Left colon (tissue), 2 donors: ENCODE measurements at regions not wholly inside any gene's neighbourhood (a gene's known extent, or its start where the extent isn't known, plus 50 kb on each side); places are given as distances from the start of the nearest gene placed in this dataset.

Source experiments
- ATAC-seq: fragments of 200-7000 bp; cut with Tn5 transposase; one replicate; pipeline ENCODE4 v1.9.1; 2020; ENCODE audit warnings: mild to moderate bottlenecking, moderate library complexity
- DNase-seq, 2 donors: peaks; one replicate each; pipeline ENCODE4 v3.0.0-alpha.2; 2020
- intact Hi-C, 2 donors: fragments of 100-400 bp; cut with DNase I in 1 of 2; cut with micrococcal nuclease in 1 of 2; formaldehyde crosslinking; loops; one replicate each; pipeline versions ENCODE4 v1.11.2 to v1.14.0; 2022; cut with DNase I, micrococcal nuclease
- donor health status: DM: no; HTN: no; CAD: no.
- donor health status: DM: yes; HTN: yes; CAD: no.

DNA sequence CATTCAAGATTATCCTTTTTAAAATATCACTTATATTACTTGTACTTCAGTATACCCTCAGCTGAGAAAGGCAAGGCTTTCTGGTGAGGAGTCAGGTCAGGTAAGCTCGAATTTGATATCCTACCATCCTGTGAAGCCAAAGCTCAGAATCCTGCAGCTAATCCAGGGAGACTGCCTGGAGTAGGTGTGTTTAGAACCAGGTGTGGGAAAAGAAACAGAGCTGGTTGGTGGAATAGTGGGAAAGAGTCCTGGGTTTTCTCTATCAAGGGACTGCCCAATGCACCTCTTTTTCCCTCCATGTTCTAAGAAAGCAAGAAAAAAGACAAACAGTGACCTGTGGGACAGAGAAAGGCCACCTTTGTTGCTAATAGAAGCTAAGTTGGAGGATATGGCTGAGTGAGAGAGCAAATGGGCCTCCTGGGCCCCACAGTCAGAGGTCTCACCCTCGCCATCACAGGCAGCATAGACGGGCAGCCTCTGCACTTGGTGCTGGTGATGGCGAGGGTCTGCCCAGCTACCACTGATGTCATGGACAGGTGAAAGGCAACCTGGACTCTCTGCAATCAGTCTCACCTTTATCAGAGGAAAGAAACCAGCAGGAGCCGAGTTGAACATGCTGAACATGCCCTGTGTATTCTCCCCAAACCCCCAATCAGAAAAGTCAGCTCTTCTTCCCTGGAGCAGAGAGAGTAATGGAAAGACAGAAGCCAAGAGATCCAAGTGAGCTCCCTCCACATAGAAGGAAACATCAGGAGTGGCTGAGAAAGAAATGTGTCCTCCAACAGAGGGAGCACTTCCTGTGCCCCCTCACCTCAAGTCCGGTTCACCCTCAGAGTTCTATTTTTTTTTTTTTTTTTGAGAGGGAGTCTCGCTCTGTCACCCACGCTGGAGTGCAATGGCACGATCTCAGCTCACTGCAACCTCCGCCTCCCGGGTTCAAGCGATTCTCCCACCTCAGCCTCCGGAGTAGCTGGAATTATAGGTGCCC lies 491.3 kb downstream of the BUD13 start:
- intact Hi-C loops = no loop called here
- ATAC-seq = no peak
- DNase-seq = no peak

DNA sequence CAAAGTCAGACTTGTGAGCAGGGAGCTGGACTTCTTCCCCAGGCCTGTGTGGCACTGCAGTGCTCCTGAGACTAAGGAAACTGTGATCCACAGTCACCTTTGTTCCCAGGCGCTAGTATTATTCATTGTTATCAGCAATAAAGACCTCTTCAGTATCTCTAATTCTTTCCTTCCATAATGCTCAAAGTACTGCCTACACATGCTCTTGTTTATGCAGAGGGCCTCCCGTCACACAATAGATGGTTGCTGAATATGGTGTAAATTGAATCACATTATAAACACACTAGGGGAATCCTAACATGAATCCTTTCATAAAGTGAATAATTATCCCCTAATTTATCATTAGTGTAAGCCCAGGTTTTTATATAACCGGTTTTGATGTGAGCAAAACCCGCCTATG lies 493.3 kb downstream of the BUD13 start:
- no peak for DNase-seq
- intact Hi-C loops = loop anchor here in 1 of 2 donors (5.0 kb wide), 1 partner anchor 947 kb away; no protein-coding TSS in a partner anchor
- no peak for ATAC-seq

DNA sequence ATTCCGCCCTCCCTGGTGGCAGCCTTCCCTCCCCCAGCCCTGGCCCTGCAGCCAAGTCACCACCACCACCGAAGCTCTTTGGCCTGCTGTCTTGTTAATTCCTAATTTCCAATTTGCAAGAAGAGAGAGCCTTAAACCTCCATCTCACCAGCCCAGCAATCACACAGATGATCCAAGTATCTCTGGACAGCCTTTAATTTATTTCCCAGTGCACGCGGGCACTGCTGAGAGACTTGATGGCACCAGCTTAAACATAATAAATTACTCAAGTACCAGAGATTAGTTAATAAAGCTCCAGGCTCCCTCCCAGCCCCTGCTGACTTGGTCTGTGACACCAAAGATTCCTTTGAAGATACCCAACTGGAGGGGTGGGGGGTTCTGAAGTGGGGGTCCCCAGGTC lies 494.7 kb downstream of the BUD13 start:
- ATAC-seq (no peak), DNase-seq (no peak)
- intact Hi-C loops = loop anchor here in 1 of 2 donors (5.0 kb wide), 1 partner anchor 946 kb away; no protein-coding TSS in a partner anchor

DNA sequence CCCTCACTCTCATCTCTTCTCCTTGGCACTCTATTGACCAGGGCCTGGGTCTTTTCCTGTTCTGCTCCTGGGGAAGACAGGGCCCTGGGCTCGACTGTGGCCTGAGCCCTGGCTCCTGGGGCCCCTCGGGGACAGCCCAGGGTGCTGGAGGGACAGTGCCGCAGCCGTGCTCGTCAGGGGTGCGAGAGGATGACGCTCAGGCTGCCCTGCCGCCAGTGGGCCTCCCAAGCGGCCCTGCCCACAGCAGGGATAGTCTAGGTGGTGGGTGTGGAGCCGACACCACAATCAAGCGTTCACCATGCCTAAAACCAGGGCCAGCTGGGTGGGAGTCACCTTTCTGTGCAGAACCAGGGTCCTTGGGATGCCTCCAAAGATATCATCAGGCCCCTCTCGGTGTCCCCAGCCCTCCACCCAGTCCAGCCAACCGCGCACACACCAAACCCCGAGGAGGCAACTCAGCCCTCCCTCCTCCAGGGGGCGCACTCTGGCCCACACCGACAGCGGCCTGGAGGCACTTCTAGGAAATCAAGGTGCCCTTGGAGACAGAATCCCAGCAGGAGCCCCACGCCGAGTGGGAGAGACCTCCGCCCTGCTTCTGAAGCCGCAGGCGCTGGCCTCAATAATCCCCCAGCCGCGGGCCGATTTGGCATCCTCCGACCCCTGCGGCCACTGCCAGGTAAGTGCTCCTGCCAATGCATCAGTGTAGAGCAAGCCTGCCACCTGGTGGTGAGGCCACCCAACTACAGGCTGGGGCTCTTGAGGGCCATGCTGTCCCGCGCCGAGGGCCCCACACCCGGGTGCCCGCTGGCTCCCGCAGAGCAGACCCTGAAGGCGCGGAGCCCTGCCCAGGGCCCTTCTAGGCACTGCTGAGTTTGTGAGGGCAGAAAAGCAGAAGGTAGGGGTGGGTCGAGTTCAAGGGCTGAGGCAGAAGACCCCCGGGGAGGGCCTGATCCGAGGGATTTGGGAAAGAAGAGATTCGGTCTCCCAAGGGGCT lies 496.4 kb downstream of the BUD13 start:
- intact Hi-C loops = loop anchor here in 1 of 2 donors (5.0 kb wide), 1 partner anchor 944 kb away; no protein-coding TSS in a partner anchor
- DNase-seq (peak; percentile 55 to 79), ATAC-seq (peak; percentile 94)

DNA sequence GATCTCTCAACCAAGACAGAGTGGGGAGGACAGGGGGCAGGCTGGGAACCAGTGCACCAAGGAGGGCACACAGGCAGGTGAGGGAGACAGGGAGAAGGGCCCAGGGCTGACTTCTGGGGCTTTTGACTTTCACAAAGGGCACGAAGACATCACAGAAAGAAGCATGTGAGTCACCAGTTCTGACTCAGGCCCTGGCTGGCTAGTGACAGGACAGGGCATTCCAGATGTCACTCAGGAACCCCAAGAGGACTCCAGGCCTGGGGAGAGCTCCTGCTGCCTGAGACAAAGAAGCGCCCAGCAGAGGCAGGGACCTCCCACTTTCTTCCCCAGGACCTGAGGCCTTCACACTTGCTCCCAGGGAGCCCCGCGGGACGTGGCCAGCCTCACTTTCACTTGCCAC lies 497.2 kb downstream of the BUD13 start:
- DNase-seq (no peak), ATAC-seq (no peak)
- intact Hi-C loops = loop anchor here in 1 of 2 donors (5.0 kb wide), 1 partner anchor 943 kb away; no protein-coding TSS in a partner anchor

DNA sequence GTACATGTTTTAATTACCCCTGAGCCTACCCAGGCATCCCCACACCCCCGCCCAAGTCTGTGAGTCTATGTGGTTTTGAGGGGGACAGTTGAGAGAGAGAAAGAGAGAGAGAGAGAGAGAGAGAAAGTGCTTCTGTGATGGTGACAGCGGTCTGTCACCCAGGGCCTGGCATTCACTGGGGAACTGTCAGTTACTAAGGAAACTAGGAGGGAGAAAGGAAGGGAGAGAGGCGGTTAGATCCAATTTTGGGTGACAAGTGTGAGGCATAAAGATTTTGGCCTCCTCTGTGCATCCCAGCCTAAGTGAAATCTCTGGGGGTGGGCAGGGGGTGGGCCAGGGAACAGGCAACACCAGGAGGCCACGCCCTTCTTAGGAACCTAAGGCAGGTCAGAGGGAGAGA lies 498.3 kb downstream of the BUD13 start:
- intact Hi-C loops = no loop called here
- no peak for DNase-seq
- ATAC-seq = no peak

DNA sequence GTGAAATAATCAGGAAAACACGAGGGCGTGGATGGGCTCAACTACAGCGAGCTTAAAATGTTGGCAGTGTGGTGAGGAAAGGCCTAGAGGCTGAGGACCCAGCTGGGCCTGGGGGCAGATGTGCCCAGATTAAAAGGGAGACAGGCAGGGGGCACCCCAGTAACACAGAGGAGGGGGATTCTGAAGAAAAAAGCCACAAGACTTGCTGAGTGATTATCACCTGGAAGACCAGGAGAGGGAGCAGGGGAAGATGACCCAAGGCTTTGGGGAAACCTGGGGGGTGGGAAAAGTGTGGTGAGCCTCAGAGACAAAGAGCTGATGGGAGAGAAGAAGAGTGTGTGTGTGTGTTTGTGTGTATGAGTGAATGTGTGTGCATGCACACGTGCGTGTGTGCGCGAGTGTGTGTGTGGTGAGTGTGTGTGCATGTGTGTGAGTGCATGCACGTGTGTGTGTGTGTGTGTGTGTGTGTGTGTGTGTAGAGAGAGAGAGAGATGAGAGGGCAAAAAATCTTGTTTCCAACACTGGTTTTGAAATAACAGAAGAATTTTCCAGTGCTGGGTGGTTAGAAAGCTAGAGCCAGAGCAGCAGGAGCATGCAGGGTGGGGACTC lies 500.5 kb downstream of the BUD13 start:
- ATAC-seq = no peak
- DNase-seq = no peak
- intact Hi-C loops = no loop called here

DNA sequence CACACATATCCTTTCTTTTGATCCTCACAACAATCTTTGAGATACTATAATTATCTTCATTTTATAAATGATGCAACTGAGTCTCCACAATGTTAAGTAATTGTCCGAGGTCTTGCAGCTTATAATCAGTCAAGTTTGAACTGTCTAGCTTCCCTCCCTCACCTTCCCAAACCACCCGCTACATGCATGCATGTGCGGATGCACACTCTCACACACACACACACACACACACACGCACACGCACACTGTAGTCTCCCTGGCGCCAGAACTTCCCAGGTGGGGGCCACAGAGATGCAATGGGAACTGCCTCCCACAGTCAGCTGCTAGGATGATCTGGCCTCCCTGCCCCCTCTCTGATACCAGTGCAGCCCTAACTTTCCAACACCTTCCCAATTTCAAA lies 501.3 kb downstream of the BUD13 start:
- ATAC-seq = no peak
- intact Hi-C loops = no loop called here
- no peak for DNase-seq

DNA sequence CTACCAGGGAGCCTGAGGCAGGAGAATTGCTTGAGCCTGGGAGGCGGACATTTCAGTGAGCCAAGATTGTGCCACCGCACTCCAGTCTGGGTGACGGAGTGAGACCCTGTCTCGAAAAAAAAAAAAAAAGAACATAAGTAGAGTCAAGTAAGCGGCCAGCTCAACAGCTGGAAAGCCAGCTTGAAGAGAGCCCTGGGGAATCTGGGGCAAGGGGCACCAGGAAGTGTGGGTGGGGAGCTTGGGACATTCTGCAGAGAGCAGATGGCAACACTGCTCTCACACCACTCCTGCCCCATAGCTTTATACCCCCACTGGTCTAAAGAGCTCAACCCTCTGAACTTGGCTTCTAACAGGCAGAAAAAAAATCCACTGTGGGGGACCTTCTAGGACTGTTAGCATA lies 505.6 kb downstream of the BUD13 start:
- intact Hi-C loops = no loop called here
- DNase-seq = no peak
- ATAC-seq = no peak

DNA sequence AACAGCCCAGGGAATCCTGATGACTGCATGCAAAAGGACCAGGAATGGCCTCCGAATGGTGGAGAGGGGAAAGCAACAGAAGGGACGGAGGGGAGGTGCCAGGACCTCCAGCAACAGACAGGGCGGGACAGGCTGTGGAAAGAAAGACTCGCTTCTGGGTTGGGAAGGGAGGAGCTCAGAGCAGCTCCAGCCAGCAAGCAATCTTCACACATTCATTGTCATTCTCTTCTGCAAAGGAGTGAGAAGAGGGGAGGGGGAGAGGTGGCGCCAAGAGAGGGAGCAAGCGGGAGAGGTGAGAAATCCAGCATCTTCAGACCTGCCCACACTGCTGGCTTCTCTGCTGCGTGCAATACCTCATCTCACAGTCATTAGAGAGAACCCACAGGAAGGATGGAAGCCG lies 509.0 kb downstream of the BUD13 start:
- DNase-seq = no peak
- intact Hi-C loops = no loop called here
- ATAC-seq = no peak

DNA sequence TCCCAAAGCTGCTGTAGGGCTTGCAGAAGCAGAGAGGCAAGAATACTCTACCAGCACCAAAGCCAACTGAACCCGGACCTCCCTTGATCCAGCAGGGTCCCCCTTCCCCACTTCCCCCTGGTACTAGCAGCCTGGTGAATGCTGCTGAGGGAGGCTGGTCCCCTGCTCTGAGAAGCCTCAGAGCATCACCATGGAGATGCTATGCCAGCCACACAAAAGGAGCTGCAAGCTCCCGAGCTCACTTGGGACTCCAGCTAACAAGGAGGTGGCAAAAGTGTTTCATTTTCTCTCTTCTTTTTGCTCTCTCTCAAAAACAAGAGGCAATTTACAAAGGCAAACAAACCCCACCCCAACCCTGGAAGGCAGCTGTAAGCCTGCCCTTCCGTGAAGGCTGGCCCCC lies 509.8 kb downstream of the BUD13 start:
- no peak for ATAC-seq
- intact Hi-C loops = no loop called here
- no peak for DNase-seq

DNA sequence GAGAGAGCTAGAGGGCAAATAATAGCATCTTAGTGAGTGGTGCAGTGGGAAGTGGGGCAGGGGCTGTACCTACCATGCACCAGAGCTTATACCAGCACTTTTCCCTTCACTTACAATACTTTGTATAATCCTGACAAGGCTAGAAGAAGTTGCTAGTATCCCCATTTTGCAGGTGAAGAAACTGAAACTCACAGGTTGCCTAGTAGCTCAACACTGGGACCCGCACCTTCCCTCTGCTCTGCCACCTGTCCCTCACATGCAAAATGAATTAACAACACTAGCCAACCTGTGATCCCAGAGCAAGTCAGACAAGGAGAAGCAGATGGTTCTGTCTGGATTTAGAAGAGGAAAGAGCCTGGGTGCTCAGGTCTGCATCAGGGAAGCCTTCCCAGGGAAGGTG lies 510.4 kb downstream of the BUD13 start:
- no peak for ATAC-seq
- intact Hi-C loops = no loop called here

DNA sequence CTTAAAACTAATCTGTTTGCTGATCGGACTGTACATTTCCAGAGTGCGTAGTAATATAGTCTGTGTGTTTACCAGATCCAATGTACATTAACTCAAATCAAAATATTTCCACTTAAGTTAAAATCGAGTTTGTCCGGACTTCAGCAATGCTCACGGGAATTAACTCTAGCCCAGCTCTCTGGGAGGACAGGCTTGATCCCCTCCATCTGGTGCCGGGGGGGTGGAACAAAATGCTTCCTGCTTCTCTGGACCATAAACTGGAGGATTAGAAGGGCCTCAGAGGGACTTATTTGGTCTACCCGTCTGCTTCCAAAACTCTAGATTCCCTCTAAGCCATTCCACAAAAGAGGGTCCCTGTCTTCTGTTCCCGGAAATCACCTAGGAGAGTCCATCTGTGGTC lies 511.2 kb downstream of the BUD13 start:
- intact Hi-C loops = no loop called here
- ATAC-seq = no peak
- no peak for DNase-seq

More for the DNA sequence above, 510.4 kb downstream of the BUD13 start:
- no peak for DNase-seq

DNA sequence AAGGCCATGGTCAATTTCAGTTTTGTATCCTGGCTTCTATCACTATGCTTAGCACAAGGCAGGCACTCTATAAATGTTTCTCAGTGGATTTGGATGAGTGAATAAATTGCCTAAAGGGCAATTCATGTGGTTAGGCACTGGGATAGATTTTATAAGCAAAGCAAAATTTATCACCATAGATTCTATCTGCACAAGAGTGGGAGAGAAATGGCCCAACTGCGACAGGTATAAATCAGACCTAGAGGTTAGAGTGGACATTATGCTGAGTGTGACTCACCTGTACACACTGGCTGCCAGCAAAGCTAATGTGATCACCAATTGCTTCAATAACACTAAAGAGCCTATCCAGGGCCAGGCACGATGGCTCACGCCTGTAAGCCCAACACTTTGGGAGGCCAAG lies 514.0 kb downstream of the BUD13 start:
- DNase-seq (no peak), ATAC-seq (no peak)
- intact Hi-C loops = no loop called here

DNA sequence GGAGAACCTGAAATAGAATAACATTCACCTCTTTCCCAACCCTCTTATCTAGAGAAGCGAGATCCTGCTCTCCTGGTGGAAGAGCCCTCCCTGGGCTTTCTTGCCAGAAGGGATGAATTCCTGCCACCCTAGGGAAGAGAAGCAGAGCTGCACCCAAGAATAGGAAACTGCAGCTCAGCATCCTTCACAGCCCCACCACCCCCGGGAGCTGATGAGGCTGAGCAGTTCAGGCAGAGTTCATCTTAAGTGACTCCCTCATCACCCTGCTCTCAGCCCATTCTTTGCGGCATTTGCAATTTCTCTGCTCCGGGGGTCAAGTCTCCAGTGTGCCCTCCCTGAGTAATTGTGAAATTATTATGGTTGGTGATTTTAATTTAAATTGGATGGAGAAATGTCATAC lies 514.9 kb downstream of the BUD13 start:
- no peak for DNase-seq
- no peak for ATAC-seq

DNA sequence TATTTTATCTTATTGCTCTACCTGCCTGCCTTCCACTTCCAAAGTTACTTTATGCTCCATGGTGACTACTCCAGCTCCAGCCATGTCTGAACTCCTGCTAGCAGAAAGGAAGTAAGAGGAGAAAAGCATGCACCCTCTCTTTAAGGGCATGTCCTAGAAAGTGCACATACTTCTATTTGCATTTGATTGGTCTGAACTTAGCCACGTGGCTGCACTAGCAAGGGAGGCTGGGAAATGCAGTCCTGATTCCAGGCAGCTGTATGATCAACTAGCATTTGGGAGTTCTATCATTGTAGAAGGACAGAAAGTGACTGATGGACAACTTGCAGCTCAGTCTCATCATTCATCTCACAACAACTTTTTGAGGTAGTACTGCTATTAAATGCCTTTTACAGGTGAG lies 515.7 kb downstream of the BUD13 start:
- DNase-seq (no peak), ATAC-seq (peak; percentile 66)

More for the DNA sequence above, 514.9 kb downstream of the BUD13 start:
- intact Hi-C loops = no loop called here

DNA sequence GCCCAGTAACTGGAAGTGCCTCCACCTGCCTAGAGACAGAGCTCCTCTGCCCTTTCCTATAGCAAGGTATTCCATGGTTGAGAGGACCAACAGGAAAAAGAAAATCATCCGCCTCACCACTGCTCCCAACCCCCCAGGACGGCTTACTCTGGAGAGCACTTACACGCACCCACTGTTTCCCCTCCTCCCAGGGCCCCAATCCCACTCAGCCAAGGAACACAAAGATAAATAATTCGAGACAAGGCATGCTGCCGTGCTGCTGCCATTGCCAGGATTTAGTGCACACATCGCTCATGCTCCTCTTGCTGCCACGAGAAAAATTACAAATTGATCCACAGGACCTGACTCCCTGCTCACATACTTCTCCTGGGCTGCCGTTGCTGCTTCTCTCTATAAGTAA lies 516.6 kb downstream of the BUD13 start:
- DNase-seq (no peak), ATAC-seq (no peak)
- intact Hi-C loops = no loop called here

More for the DNA sequence above, 515.7 kb downstream of the BUD13 start:
- intact Hi-C loops = no loop called here

DNA sequence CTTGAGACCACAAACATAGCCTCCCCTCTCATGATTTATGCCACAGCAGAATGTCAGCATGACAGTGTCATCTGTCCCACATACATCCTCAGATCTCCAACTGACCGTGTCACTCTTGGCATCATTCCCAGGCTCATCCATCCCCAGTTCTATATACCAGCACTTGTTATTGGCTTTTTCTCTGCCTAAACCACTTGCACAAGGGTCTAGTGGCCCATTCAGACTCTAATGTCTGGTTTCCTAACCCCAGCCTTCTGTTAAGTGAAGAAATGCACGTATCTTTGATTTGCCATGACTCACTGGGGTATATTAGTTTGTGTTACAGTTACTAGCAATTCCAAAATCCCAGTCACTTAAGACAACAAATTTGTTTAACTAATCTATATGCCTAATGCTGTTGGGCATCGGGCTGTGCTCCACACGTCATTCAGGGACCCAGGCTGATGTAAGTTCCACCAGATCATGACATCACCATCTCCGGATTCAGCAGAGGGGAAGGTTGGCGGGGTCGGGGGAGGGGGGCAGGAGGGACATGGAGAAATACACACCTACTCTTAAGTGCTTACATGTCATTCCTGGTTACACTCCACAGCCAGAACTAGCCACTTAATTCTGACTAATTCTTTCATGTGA lies 517.4 kb downstream of the BUD13 start:
- ATAC-seq (no peak), DNase-seq (no peak)
- intact Hi-C loops = no loop called here
